Liver (tissue), 3 donors: ENCODE measurements at regions not wholly inside any gene's neighbourhood (a gene's known extent, or its start where the extent isn't known, plus 50 kb on each side); places are given as distances from the start of the nearest gene placed in this dataset.

ENCODE experiments used
- ATF3 ChIP-seq: IDR thresholded peaks from 2 replicates; pipeline ENCODE4 v1.6.1; 2016; ENCODE audit warnings: antibody characterized with exemption
- EGR1 ChIP-seq, 2 donors: IDR thresholded peaks; 2 replicates each; pipeline ENCODE4 v1.6.1; 2016 to 2018; ENCODE audit warnings: antibody characterized with exemption in 2 of 2, low read depth in 2 of 2
- TF ChIP-seq, protein P1 (sequence below): fragments of 150-350 bp; IDR thresholded peaks from 2 replicates; pipeline ENCODE4 v1.5.1; 2017; ENCODE audit warnings: improper control_type of control experiment, low read depth, low read length; ENCODE audit not compliant: missing input control
- donor health status: healthy.
- donor health status: healthy.

- TF ChIP-seq, protein P1, sequence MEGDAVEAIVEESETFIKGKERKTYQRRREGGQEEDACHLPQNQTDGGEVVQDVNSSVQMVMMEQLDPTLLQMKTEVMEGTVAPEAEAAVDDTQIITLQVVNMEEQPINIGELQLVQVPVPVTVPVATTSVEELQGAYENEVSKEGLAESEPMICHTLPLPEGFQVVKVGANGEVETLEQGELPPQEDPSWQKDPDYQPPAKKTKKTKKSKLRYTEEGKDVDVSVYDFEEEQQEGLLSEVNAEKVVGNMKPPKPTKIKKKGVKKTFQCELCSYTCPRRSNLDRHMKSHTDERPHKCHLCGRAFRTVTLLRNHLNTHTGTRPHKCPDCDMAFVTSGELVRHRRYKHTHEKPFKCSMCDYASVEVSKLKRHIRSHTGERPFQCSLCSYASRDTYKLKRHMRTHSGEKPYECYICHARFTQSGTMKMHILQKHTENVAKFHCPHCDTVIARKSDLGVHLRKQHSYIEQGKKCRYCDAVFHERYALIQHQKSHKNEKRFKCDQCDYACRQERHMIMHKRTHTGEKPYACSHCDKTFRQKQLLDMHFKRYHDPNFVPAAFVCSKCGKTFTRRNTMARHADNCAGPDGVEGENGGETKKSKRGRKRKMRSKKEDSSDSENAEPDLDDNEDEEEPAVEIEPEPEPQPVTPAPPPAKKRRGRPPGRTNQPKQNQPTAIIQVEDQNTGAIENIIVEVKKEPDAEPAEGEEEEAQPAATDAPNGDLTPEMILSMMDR: no peak
- TF ChIP-seq EGR1 (IDR thresholded peaks at IDR 0.05; ENCODE audit: low read depth in 2 of 2) (no peak), ATF3 (no peak)
Measured at GRCh38 chr3:176968631-176969030, 228.7 kb downstream of the TBL1XR1 start.
